ENCODE measurements at regions not wholly inside any gene's neighbourhood (a gene's known extent, or its start where the extent isn't known, plus 50 kb on each side); places are given as distances from the start of the nearest gene placed in this dataset.
A peak's percentile ranks its signal among the peaks of the same experiment; 100 is the strongest.
"Not testable (repeated sequence)": the region's sequence is repeated elsewhere in the genome, so short reads cannot be mapped to it uniquely, and the experiment has no call there.

GRCh38 chrX:10676235-10676957 lies 56.0 kb upstream of the MID1 start:
- no peak for TF ChIP-seq CTCF (IDR thresholded peaks at IDR 0.05; ENCODE audit: low read length, missing control alignments)
- H3K4me3 ChIP-seq (replicated peaks; ENCODE audit: low read depth, low read length): no peak overlapping the region
- no peak for DNase-seq (ENCODE audit: low read depth)

- TF ChIP-seq CTCF (IDR thresholded peaks at IDR 0.05; ENCODE audit: low read length, missing control alignments): no peak
- no peak overlapping the region for H3K4me3 ChIP-seq (replicated peaks; ENCODE audit: low read depth, low read length)
- peak; percentile 0 for DNase-seq (ENCODE audit: low read depth)
Measured at GRCh38 chrX:10677490-10677889, 57.1 kb upstream of the MID1 start.

- TF ChIP-seq CTCF (IDR thresholded peaks at IDR 0.05; ENCODE audit: low read length, missing control alignments): no peak
- H3K4me3 ChIP-seq (replicated peaks; ENCODE audit: low read depth, low read length): no peak overlapping the region
- no peak for DNase-seq (ENCODE audit: low read depth)
Measured at GRCh38 chrX:10679387-10679786, 59.0 kb upstream of the MID1 start.

GRCh38 chrX:10681167-10681566 lies 60.8 kb upstream of the MID1 start:
- no peak for TF ChIP-seq CTCF (IDR thresholded peaks at IDR 0.05; ENCODE audit: low read length, missing control alignments)
- no peak for DNase-seq (ENCODE audit: low read depth)
- H3K4me3 ChIP-seq (replicated peaks; ENCODE audit: low read depth, low read length): no peak overlapping the region

GRCh38 chrX:10683631-10684030 lies 63.2 kb upstream of the MID1 start:
- H3K4me3 ChIP-seq (replicated peaks; ENCODE audit: low read depth, low read length); DNase-seq (ENCODE audit: low read depth): not testable (repeated sequence)

GRCh38 chrX:10685923-10686595 lies 65.7 kb upstream of the MID1 start:
- no peak for DNase-seq (ENCODE audit: low read depth)
- no peak for TF ChIP-seq CTCF (IDR thresholded peaks at IDR 0.05; ENCODE audit: low read length, missing control alignments)

GRCh38 chrX:10691751-10692150 lies 71.4 kb upstream of the MID1 start:
- DNase-seq (ENCODE audit: low read depth); H3K4me3 ChIP-seq (replicated peaks; ENCODE audit: low read depth, low read length): not testable (repeated sequence)

More at GRCh38 chrX:10685923-10686595, 65.7 kb upstream of the MID1 start:
- no peak overlapping the region for H3K4me3 ChIP-seq (replicated peaks; ENCODE audit: low read depth, low read length)
